Trophoblast cell (in vitro differentiated cells and primary cell): ENCODE measurements at regions not wholly inside any gene's neighbourhood (a gene's known extent, or its start where the extent isn't known, plus 50 kb on each side); places are given as distances from the start of the nearest gene placed in this dataset.
A peak's percentile ranks its signal among the peaks of the same experiment; 100 is the strongest.

Experiments
- DNase-seq, 2 donors: peaks; one replicate each; pipeline ENCODE4 v3.0.0-alpha.2; 2016
- H2AFZ ChIP-seq: 2 replicates; pipeline ENCODE4 v1.6.1; 2013; ENCODE audit warnings: low read length, moderate library complexity, mild to moderate bottlenecking; ENCODE audit not compliant: insufficient read depth, poor library complexity
- H2AK5ac ChIP-seq: 2 replicates; pipeline ENCODE4 v1.6.1; 2013; ENCODE audit warnings: mild to moderate bottlenecking, low read length
- H2BK120ac ChIP-seq: 2 replicates; pipeline ENCODE4 v1.6.1; 2013; ENCODE audit warnings: low read length, mild to moderate bottlenecking, moderate library complexity; ENCODE audit not compliant: insufficient read depth, poor library complexity
- H2BK12ac ChIP-seq: 2 replicates; pipeline ENCODE4 v1.6.1; 2013; ENCODE audit warnings: mild to moderate bottlenecking, low read length, moderate library complexity
- H2BK5ac ChIP-seq: 2 replicates; pipeline ENCODE4 v1.6.1; 2013; ENCODE audit warnings: low read length, low read depth, moderate library complexity, mild to moderate bottlenecking; ENCODE audit not compliant: poor library complexity
- H3K14ac ChIP-seq: 2 replicates; pipeline ENCODE4 v1.6.1; 2013; ENCODE audit warnings: mild to moderate bottlenecking, low read length
- H3K18ac ChIP-seq: 2 replicates; pipeline ENCODE4 v1.6.1; 2013; ENCODE audit warnings: mild to moderate bottlenecking, low read length
- H3K23ac ChIP-seq: 2 replicates; pipeline ENCODE4 v1.6.1; 2013; ENCODE audit warnings: low read length
- H3K27ac ChIP-seq: 2 replicates; pipeline ENCODE4 v1.5.1; 2013; ENCODE audit warnings: low read depth, mild to moderate bottlenecking, inconsistent platforms, low read length, moderate library complexity
- H3K27me3 ChIP-seq: 2 replicates; pipeline ENCODE4 v1.6.1; 2013; ENCODE audit warnings: inconsistent platforms, mild to moderate bottlenecking, low read length, moderate library complexity; ENCODE audit not compliant: insufficient read depth
- H3K36me3 ChIP-seq, 2 experiments: 1 replicate in 1 of 2; 2 replicates in 1 of 2; pipeline ENCODE4 v1.6.1; 2013; ENCODE audit warnings: low read length in 2 of 2, mild to moderate bottlenecking in 2 of 2, moderate library complexity in 1 of 2; ENCODE audit not compliant: insufficient read depth in 2 of 2, control insufficient read depth in 1 of 2
- H3K4ac ChIP-seq: 2 replicates; pipeline ENCODE4 v1.6.1; 2013; ENCODE audit warnings: low read depth, mild to moderate bottlenecking, low read length, moderate library complexity
- H3K4me1 ChIP-seq, 2 experiments: 1 replicate in 1 of 2; 2 replicates in 1 of 2; pipeline ENCODE4 v1.6.1; 2013; ENCODE audit warnings: low read length in 2 of 2, mild to moderate bottlenecking in 2 of 2, moderate library complexity in 1 of 2; ENCODE audit not compliant: insufficient read depth in 2 of 2, control insufficient read depth in 1 of 2
- H3K4me2 ChIP-seq: 2 replicates; pipeline ENCODE4 v1.6.1; 2013; ENCODE audit warnings: inconsistent platforms, mild to moderate bottlenecking, low read length, moderate library complexity
- H3K4me3 ChIP-seq: 2 replicates; pipeline ENCODE4 v1.5.1; 2013; ENCODE audit warnings: mild to moderate bottlenecking, low read depth, low read length, inconsistent platforms
- H3K79me1 ChIP-seq: one replicate; pipeline ENCODE4 v1.6.1; 2013; ENCODE audit warnings: low read length
- H3K79me2 ChIP-seq: 2 replicates; pipeline ENCODE4 v1.6.1; 2013; ENCODE audit warnings: low read length, mild to moderate bottlenecking; ENCODE audit not compliant: control insufficient read depth, insufficient read depth, poor library complexity
- H3K9ac ChIP-seq: 2 replicates; pipeline ENCODE4 v1.6.1; 2013; ENCODE audit warnings: mild to moderate bottlenecking, low read length
- H3K9me3 ChIP-seq: 2 replicates; pipeline ENCODE4 v1.6.1; 2013; ENCODE audit warnings: low read depth, mild to moderate bottlenecking, control low read depth, inconsistent platforms, low read length; ENCODE audit not compliant: insufficient read depth
- H4K12ac ChIP-seq: 2 replicates; pipeline ENCODE4 v1.6.1; 2013; ENCODE audit warnings: low read depth, mild to moderate bottlenecking, low read length, moderate library complexity
- H4K8ac ChIP-seq: 2 replicates; pipeline ENCODE4 v1.6.1; 2013; ENCODE audit warnings: low read depth, mild to moderate bottlenecking, low read length, moderate library complexity
- H4K91ac ChIP-seq: one replicate; pipeline ENCODE4 v1.6.1; 2013; ENCODE audit warnings: low read depth, mild to moderate bottlenecking, low read length, moderate library complexity
- WGBS: extraction: QIAGEN DNeasy Blood & Tissue Kit; methylation state at CpG from one replicate; pipeline ENCODE4 v1.1.7; 2013; ENCODE audit warnings: missing lambda C conversion rate; ENCODE audit not compliant: insufficient read length, insufficient coverage; ENCODE audit errors: extremely low coverage; 5-methylcytosine and 5-hydroxymethylcytosine counted together

DNA sequence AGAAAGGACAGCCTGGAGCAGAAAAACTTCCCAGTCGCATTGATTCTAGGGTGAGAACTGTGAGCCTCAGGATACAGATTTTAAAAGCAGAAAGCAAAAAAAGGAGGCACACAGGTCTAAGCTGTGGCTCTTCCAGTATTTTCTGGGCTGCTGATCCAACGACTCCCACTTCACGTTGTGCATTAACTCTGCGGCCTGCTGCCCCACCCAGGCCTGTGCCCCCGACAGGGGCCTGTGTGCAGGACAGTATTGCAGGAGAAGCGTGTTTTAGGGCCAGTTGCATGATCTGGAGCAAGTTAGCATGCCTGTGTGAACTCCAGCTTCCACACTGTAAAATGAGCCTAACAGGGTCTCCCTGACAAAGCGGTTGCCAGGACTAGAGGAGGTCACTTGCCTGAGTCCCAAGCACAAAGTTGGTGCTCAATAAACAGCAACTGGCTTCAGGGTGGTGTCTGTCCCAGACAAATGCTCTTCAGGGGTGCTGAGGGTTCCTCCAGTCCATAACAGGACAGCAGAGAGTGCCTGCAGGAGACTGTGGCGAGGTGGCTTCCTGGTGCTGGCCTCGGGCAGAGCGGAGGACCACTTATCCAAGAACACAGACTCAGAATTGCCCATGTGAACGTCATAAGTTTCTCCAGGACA is 66.8 kb upstream of the RAB4A start:
- Histone ChIP-seq H3K9me3 (no peaks in the 10 kb centered on the region), H3K36me3 (no peaks in the 10 kb centered on the region), H3K79me2 (peaks cover 5% of the 10 kb centered on the region), H3K4me3 (no peak overlapping the region), H3K4me1 (peaks cover 39 to 55% of the 10 kb centered on the region in 2 experiments), H3K79me1 (peaks cover 46% of the 10 kb centered on the region), H2BK120ac (peak overlapping the region; percentile 91), H3K14ac (peak overlapping the region; percentile 83), H4K91ac (peak overlapping the region; percentile 93), H3K18ac (peak overlapping the region; percentile 90), H2BK5ac (peak overlapping the region; percentile 77), H3K4me2 (no peak overlapping the region), H3K23ac (no peak overlapping the region), H2AK5ac (peak overlapping the region; percentile 90), H4K8ac (peak overlapping the region; percentile 90), H2BK12ac (peak overlapping the region; percentile 95), H3K27me3 (no peaks in the 10 kb centered on the region), H3K4ac (peak overlapping the region; percentile 77), H2AFZ (peak overlapping the region; percentile 26), H3K9ac (no peak overlapping the region), H4K12ac (no peak overlapping the region), H3K27ac (peak overlapping the region; percentile 72)
- WGBS: no CpG with 5 or more reads among the region's 11 CpGs
- DNase-seq: no peak

DNA sequence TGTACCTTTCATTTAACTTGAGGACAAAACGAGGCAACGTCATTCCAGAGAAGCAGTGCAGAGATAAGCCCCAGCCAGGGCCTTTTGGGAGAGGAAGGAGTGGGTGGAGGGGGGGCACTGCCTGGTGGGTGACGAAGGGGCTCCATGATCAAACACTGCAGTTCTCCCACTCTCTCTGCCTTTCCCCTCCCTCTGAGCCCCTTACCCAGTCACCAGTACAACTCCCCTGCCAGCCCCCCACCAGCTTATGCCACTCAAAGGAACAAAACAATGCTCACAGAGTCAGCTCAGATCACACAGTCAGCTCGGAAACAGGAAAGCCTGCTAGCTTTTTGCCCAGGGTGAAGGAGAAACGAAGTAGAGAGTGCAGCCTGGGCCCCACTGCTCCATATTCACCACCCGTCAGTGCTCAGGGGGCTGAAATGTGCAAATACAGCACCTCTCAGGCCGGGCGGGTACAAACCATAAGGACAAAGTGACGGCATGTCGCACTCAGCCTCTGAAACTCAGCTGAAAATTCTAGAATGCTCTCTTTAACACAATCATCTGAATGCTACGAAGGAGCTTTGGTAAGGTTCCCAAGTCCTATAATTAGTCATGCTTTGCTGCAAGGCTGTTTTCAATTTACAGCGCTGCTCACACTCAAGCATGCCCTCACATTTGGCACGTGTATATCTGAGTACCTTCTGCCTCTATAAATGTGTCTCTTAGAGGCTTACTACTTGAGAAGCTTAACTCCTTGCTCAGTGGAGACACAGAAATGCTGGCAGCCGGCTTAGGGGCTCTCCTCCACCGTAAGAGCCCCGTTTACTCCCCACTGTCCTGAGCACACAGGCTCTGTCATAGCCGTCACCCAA is 65.8 kb upstream of the RAB4A start:
- Histone ChIP-seq H3K4ac (peak overlapping the region; percentile 30), H3K9ac (no peak overlapping the region), H4K8ac (peak overlapping the region; percentile 73), H2BK5ac (peak overlapping the region; percentile 61), H3K4me2 (no peak overlapping the region), H3K4me3 (no peak overlapping the region), H2BK12ac (peak overlapping the region; percentile 19), H3K4me1 (peaks cover 35 to 55% of the 10 kb centered on the region in 2 experiments), H4K12ac (peak overlapping the region; percentile 64), H3K18ac (peak overlapping the region; percentile 17), H3K9me3 (no peaks in the 10 kb centered on the region), H3K23ac (no peak overlapping the region), H3K79me1 (peaks cover 40% of the 10 kb centered on the region), H3K27me3 (no peaks in the 10 kb centered on the region), H3K79me2 (peaks cover 5% of the 10 kb centered on the region), H3K14ac (peak overlapping the region; percentile 22), H2AFZ (no peak overlapping the region), H2AK5ac (peak overlapping the region; percentile 62), H3K27ac (no peak overlapping the region), H4K91ac (peak overlapping the region; percentile 93), H2BK120ac (peak overlapping the region; percentile 75), H3K36me3 (no peaks in the 10 kb centered on the region)
- peak in 1 of 2 donors; percentile 45 for DNase-seq
- no CpG with 5 or more reads among the region's 17 CpGs for WGBS

DNA sequence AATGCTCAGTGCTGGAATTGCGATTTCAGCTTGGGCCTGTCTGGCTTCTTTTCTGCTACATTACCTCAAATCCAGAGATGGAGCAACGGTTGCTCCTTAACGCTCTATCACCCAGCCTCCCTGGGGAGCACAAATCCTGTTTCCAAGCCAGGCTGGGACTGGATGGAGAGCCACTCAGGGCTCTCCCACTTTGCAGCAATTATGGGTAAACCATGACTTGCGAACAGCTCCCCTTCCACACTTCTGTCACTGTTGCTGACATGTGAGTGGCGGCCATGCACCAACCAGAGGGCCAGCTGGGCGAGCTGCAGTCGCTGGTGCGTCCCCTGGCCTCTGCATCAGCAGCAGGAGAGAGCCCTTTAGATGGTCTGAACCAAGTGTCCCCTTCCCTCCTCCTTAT is 65.1 kb upstream of the RAB4A start:
- Histone ChIP-seq H4K91ac (peak overlapping the region; percentile 45), H3K79me1 (peaks cover 42% of the 10 kb centered on the region), H3K4me3 (no peak overlapping the region), H4K8ac (peak overlapping the region; percentile 21), H3K18ac (peak overlapping the region; percentile 5), H3K9ac (no peak overlapping the region), H2AK5ac (no peak overlapping the region), H3K23ac (no peak overlapping the region), H4K12ac (no peak overlapping the region), H2BK120ac (peak overlapping the region; percentile 14), H3K27me3 (no peaks in the 10 kb centered on the region), H3K27ac (no peak overlapping the region), H3K4me1 (peaks cover 37 to 56% of the 10 kb centered on the region in 2 experiments), H2BK5ac (no peak overlapping the region), H3K9me3 (no peaks in the 10 kb centered on the region), H3K36me3 (no peaks in the 10 kb centered on the region), H3K14ac (peak overlapping the region; percentile 2), H2BK12ac (peak overlapping the region; percentile 19), H3K4me2 (no peak overlapping the region), H2AFZ (no peak overlapping the region), H3K79me2 (peaks cover 5% of the 10 kb centered on the region), H3K4ac (no peak overlapping the region)
- DNase-seq: no peak
- WGBS: no CpG with 5 or more reads among the region's 8 CpGs

DNA sequence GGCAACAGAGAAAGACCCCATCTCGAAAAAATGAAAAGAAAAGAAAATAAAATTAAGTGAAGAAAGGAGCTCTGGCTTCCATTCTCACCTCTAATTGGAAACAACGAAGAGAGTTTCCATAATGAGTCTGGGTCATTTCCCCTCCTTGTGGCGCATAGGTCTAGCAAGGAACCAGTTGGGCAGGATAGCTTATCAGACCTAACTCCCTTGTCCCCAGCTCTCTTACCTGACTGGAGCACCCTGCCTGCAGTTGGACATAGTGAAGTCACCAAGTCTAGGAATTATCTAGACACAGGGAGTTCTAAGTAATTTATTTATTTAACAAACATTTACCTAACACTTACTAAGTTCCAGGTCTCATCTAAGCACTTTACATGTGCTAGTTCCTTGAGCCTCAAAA is 63.0 kb upstream of the RAB4A start:
- no peak overlapping the region for H2BK12ac ChIP-seq
- no peak overlapping the region for H3K27ac ChIP-seq
- H3K36me3 ChIP-seq: no peaks in the 10 kb centered on the region
- H2BK5ac ChIP-seq: no peak overlapping the region
- H3K4me2 ChIP-seq: no peak overlapping the region
- peaks cover 31 to 45% of the 10 kb centered on the region in 2 experiments for H3K4me1 ChIP-seq
- no peak overlapping the region for H3K23ac ChIP-seq
- no peaks in the 10 kb centered on the region for H3K9me3 ChIP-seq
- no peak overlapping the region for H3K4ac ChIP-seq
- no peak overlapping the region for H4K12ac ChIP-seq
- no peak overlapping the region for H2AK5ac ChIP-seq
- no CpG with 5 or more reads among the region's 3 CpGs for WGBS
- no peak overlapping the region for H3K9ac ChIP-seq
- H3K79me1 ChIP-seq: peaks cover 36% of the 10 kb centered on the region
- H3K14ac ChIP-seq: no peak overlapping the region
- H2BK120ac ChIP-seq: no peak overlapping the region
- H3K27me3 ChIP-seq: no peaks in the 10 kb centered on the region
- no peak overlapping the region for H4K91ac ChIP-seq
- peak; percentile 69 to 73 for DNase-seq
- no peak overlapping the region for H3K4me3 ChIP-seq
- no peak overlapping the region for H3K18ac ChIP-seq
- H3K79me2 ChIP-seq: peaks cover 5% of the 10 kb centered on the region
- H2AFZ ChIP-seq: no peak overlapping the region
- no peak overlapping the region for H4K8ac ChIP-seq
